H9 (cell line): ENCODE measurements at regions not wholly inside any gene's neighbourhood (a gene's known extent, or its start where the extent isn't known, plus 50 kb on each side); places are given as distances from the start of the nearest gene placed in this dataset.

Experiments
- DNase-seq: peaks from one replicate; pipeline ENCODE4 v3.0.0-alpha.2; 2017
- H2AFZ ChIP-seq: one replicate; pipeline ENCODE4 v1.6.1; 2013; ENCODE audit warnings: mild to moderate bottlenecking, low read length, control low read depth, moderate library complexity
- H2AK5ac ChIP-seq: 2 replicates; pipeline ENCODE4 v1.6.1; 2013; ENCODE audit warnings: low read length, control low read depth, mixed read lengths; ENCODE audit not compliant: insufficient read length
- H2BK120ac ChIP-seq: one replicate; pipeline ENCODE4 v1.6.1; 2013; ENCODE audit warnings: low read depth, mild to moderate bottlenecking, low read length, control low read depth, inconsistent platforms; ENCODE audit not compliant: poor library complexity, severe bottlenecking
- H2BK12ac ChIP-seq: 2 replicates; pipeline ENCODE4 v1.6.1; 2013; ENCODE audit warnings: low read length, control low read depth, mixed read lengths, low read depth; ENCODE audit not compliant: insufficient read length
- H2BK15ac ChIP-seq: 2 replicates; pipeline ENCODE4 v1.6.1; 2013; ENCODE audit warnings: low read depth, low read length, control low read depth
- H2BK20ac ChIP-seq: one replicate; pipeline ENCODE4 v1.6.1; 2013; ENCODE audit warnings: low read depth, mild to moderate bottlenecking, low read length, control low read depth, inconsistent platforms; ENCODE audit not compliant: poor library complexity, severe bottlenecking
- H2BK5ac ChIP-seq: 2 replicates; pipeline ENCODE4 v1.6.1; 2013; ENCODE audit warnings: low read length, control low read depth, mixed read lengths; ENCODE audit not compliant: insufficient read length
- H3K14ac ChIP-seq: 2 replicates; pipeline ENCODE4 v1.6.1; 2013; ENCODE audit warnings: low read length, control low read depth; ENCODE audit not compliant: insufficient read depth
- H3K18ac ChIP-seq: 2 replicates; pipeline ENCODE4 v1.6.1; 2013; ENCODE audit warnings: low read depth, mild to moderate bottlenecking, mixed read lengths, low read length, control low read depth; ENCODE audit not compliant: insufficient read length
- H3K23ac ChIP-seq: 2 replicates; pipeline ENCODE4 v1.6.1; 2013; ENCODE audit warnings: low read length, control low read depth, mixed read lengths, low read depth; ENCODE audit not compliant: insufficient read length
- H3K23me2 ChIP-seq: 2 replicates; pipeline ENCODE4 v1.6.1; 2013; ENCODE audit warnings: low read depth, mild to moderate bottlenecking, mixed read lengths, low read length, control low read depth; ENCODE audit not compliant: insufficient read length, poor library complexity, severe bottlenecking
- H3K27ac ChIP-seq: 2 replicates; pipeline ENCODE4 v1.5.1; 2013; ENCODE audit warnings: low read length, control low read depth, mixed read lengths, low read depth; ENCODE audit not compliant: insufficient read length
- H3K27me3 ChIP-seq: 2 replicates; pipeline ENCODE4 v1.6.1; 2013; ENCODE audit warnings: low read length, control low read depth, inconsistent platforms; ENCODE audit not compliant: insufficient read depth
- H3K4ac ChIP-seq: 2 replicates; pipeline ENCODE4 v1.6.1; 2013; ENCODE audit warnings: low read depth, mild to moderate bottlenecking, control low read depth, inconsistent platforms, low read length, moderate library complexity
- H3K4me1 ChIP-seq: 2 replicates; pipeline ENCODE4 v1.6.1; 2013; ENCODE audit warnings: low read length, control low read depth, inconsistent platforms; ENCODE audit not compliant: insufficient read depth
- H3K4me2 ChIP-seq: 2 replicates; pipeline ENCODE4 v1.6.1; 2013; ENCODE audit warnings: low read length, control low read depth, mixed read lengths; ENCODE audit not compliant: insufficient read length, insufficient read depth
- H3K56ac ChIP-seq: 2 replicates; pipeline ENCODE4 v1.6.1; 2013; ENCODE audit warnings: low read depth, mild to moderate bottlenecking, mixed read lengths, low read length, control low read depth; ENCODE audit not compliant: insufficient read length
- H3K79me1 ChIP-seq: 2 replicates; pipeline ENCODE4 v1.6.1; 2013; ENCODE audit warnings: low read depth, mild to moderate bottlenecking, moderate library complexity, low read length, control low read depth, inconsistent platforms; ENCODE audit not compliant: insufficient read depth, poor library complexity, severe bottlenecking
- H3K79me2 ChIP-seq: 2 replicates; pipeline ENCODE4 v1.6.1; 2013; ENCODE audit warnings: low read length, control low read depth, inconsistent platforms; ENCODE audit not compliant: insufficient read depth
- H3K9ac ChIP-seq: 2 replicates; pipeline ENCODE4 v1.6.1; 2013; ENCODE audit warnings: low read length, control low read depth, mixed read lengths; ENCODE audit not compliant: insufficient read length; ENCODE audit errors: extremely low read depth
- H3K9me3 ChIP-seq: one replicate; pipeline ENCODE4 v1.6.1; 2013; ENCODE audit warnings: low read depth, low read length, inconsistent platforms; ENCODE audit not compliant: control insufficient read depth
- H3T11ph ChIP-seq: one replicate; pipeline ENCODE4 v1.6.1; 2013; ENCODE audit warnings: mild to moderate bottlenecking, low read length, control low read depth, inconsistent platforms
- H4K20me1 ChIP-seq: one replicate; pipeline ENCODE4 v1.6.1; 2013; ENCODE audit not compliant: control insufficient read depth, insufficient read length, insufficient read depth
- H4K5ac ChIP-seq: 2 replicates; pipeline ENCODE4 v1.6.1; 2013; ENCODE audit warnings: low read depth, mild to moderate bottlenecking, mixed read lengths, low read length, control low read depth; ENCODE audit not compliant: insufficient read length
- H4K8ac ChIP-seq: replicated peaks from 2 replicates; pipeline ENCODE4 v1.6.1; 2013; ENCODE audit warnings: low read length, control low read depth, mixed read lengths, low read depth; ENCODE audit not compliant: insufficient read length
- H4K91ac ChIP-seq: 2 replicates; pipeline ENCODE4 v1.6.1; 2013; ENCODE audit warnings: low read depth, mild to moderate bottlenecking, moderate library complexity, mixed read lengths, low read length, control low read depth; ENCODE audit not compliant: insufficient read length
- H3K27ac Mint-ChIP-seq, 3 experiments: 2 replicates in 2 of 3; 3 replicates in 1 of 3; pipeline ENCODE4 v1.8.0; 2020 to 2021; ENCODE audit warnings: mixed read lengths in 3 of 3, mild to moderate bottlenecking in 1 of 3, moderate library complexity in 1 of 3
- H3K27me3 Mint-ChIP-seq: 2 replicates; pipeline ENCODE4 v1.8.0; 2021; ENCODE audit warnings: low read depth, mild to moderate bottlenecking, moderate library complexity, mixed read lengths
- H3K36me3 Mint-ChIP-seq, 3 experiments: 2 replicates in 2 of 3; 3 replicates in 1 of 3; pipeline ENCODE4 v1.8.0; 2020 to 2021; ENCODE audit warnings: low read depth in 3 of 3, mixed read lengths in 3 of 3; ENCODE audit not compliant: insufficient read depth in 1 of 3
- H3K4me1 Mint-ChIP-seq, 2 experiments: 2 replicates each; pipeline ENCODE4 v1.8.0; 2020; ENCODE audit warnings: mixed read lengths in 2 of 2
- H3K4me3 Mint-ChIP-seq, 2 experiments: 2 replicates in 1 of 2; 3 replicates in 1 of 2; pipeline ENCODE4 v1.8.0; 2020 to 2021; ENCODE audit warnings: mild to moderate bottlenecking in 2 of 2, mixed read lengths in 2 of 2, moderate library complexity in 1 of 2
- H3K9me3 Mint-ChIP-seq, 2 experiments: 2 replicates in 1 of 2; 3 replicates in 1 of 2; pipeline ENCODE4 v1.8.0; 2020; ENCODE audit warnings: mild to moderate bottlenecking in 2 of 2, mixed read lengths in 2 of 2, moderate library complexity in 1 of 2
- WGBS: extraction: QIAGEN DNeasy Blood & Tissue Kit; methylation state at CpG from one replicate; pipeline ENCODE4 v1.1.7; 2013; ENCODE audit warnings: missing lambda C conversion rate, low lambda C conversion rate, mixed read lengths; ENCODE audit not compliant: insufficient read length; ENCODE audit errors: extremely low coverage; 5-methylcytosine and 5-hydroxymethylcytosine counted together
- TF ChIP-seq, protein P1 (sequence below): fragments of 200-600 bp; sonication (generic); conservative IDR thresholded peaks from 3 replicates; pipeline ENCODE4 v1.8.0; 2021; ENCODE audit warnings: antibody characterized with exemption, mild to moderate bottlenecking

DNA sequence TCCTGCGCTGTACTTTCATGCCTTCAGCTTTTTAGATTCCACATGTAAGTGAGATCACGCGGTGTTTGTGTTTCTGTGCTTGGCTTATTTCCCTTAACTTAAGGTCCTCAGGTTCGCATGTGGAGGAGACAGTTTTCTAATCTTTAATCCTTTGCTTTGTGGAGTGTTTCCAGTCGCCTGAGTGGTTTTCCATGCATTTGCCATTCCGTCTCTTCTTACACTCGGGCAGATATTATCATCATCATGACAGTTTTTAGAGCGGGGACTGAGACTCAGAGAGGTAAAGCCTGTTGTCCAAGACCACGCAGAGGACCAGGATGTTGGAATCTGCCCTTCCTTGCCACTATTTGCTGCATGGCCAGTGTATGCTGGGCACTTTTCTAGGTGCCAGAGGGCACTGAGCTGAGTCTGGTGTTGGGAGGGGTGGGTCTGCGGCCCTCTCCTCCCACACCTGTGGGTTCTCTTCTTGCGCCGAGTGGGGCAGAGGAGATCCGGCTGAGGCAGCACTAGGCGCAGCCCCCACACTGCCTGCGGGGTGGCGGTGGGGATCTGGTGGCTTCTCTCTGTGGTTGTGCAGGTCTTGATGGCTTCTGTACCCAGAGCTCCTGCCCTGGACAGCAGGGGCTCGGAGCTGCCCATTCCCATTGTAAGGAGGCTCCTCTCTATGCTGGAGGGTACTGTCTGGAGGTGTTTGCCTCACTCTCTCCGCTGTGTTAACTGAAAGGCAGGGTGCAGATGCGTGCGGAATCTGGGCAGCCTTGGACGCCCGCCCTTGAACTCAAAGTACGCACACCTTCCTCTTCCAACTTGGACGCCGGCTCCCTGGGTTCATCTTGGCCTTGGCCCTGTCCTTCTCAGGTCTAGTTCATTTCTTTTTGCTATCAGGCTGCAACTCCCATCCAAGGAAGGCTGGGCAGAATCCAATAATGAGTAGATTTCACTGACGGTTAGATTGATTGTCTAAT, 156.0 kb upstream of the RGMA start:
- Histone ChIP-seq H3K79me2 (no peaks in the 10 kb centered on the region), H2BK5ac (no peak overlapping the region), H3K23ac (no peak overlapping the region), H3K18ac (no peak overlapping the region), H3T11ph (no peak overlapping the region), H4K20me1 (no peaks in the 10 kb centered on the region), H2AFZ (no peak overlapping the region), H3K4ac (no peak overlapping the region), H3K4me2 (no peak overlapping the region), H2BK20ac (no peak overlapping the region), H3K27me3 (no peaks in the 10 kb centered on the region; the same call in 1 of the 2 replicates), H3K79me1 (no peaks in the 10 kb centered on the region), H2AK5ac (no peak overlapping the region), H3K27ac (no peak overlapping the region), H2BK120ac (no peak overlapping the region), H2BK15ac (no peak overlapping the region), H4K8ac (no peak overlapping the region), H4K5ac (no peak overlapping the region), H2BK12ac (no peak overlapping the region), H3K9ac (no peak overlapping the region), H3K9me3 (no peaks in the 10 kb centered on the region), H3K56ac (no peak overlapping the region), H3K23me2 (no peaks in the 10 kb centered on the region), H4K91ac (no peak overlapping the region), H3K4me1 (peaks cover 5% of the 10 kb centered on the region; the same call in 1 of the 2 replicates), H3K14ac (no peak overlapping the region)
- Mint-ChIP-seq H3K36me3 (no peaks in the 10 kb centered on the region; a peak in 1 of 7 replicates), H3K27ac (no peak overlapping the region), H3K9me3 (no peaks in the 10 kb centered on the region), H3K4me1 (peaks cover 21 to 26% of the 10 kb centered on the region in 2 experiments), H3K4me3 (no peak overlapping the region), H3K27me3 (peaks cover 54% of the 10 kb centered on the region)
- DNase-seq, result no peak
- TF ChIP-seq, protein P1, sequence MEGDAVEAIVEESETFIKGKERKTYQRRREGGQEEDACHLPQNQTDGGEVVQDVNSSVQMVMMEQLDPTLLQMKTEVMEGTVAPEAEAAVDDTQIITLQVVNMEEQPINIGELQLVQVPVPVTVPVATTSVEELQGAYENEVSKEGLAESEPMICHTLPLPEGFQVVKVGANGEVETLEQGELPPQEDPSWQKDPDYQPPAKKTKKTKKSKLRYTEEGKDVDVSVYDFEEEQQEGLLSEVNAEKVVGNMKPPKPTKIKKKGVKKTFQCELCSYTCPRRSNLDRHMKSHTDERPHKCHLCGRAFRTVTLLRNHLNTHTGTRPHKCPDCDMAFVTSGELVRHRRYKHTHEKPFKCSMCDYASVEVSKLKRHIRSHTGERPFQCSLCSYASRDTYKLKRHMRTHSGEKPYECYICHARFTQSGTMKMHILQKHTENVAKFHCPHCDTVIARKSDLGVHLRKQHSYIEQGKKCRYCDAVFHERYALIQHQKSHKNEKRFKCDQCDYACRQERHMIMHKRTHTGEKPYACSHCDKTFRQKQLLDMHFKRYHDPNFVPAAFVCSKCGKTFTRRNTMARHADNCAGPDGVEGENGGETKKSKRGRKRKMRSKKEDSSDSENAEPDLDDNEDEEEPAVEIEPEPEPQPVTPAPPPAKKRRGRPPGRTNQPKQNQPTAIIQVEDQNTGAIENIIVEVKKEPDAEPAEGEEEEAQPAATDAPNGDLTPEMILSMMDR, result no peak
- WGBS, result no CpG with 5 or more reads among the region's 26 CpGs
